ENCODE measurements at regions not wholly inside any gene's neighbourhood (a gene's known extent, or its start where the extent isn't known, plus 50 kb on each side); places are given as distances from the start of the nearest gene placed in this dataset.
A peak's percentile ranks its signal among the peaks of the same experiment; 100 is the strongest.

GRCh38 chr11:32312206-32312817, 123.0 kb downstream of the WT1 start:
- peak; percentile 47 for DNase-seq (ENCODE audit: low read depth)
- TF ChIP-seq, protein P1, sequence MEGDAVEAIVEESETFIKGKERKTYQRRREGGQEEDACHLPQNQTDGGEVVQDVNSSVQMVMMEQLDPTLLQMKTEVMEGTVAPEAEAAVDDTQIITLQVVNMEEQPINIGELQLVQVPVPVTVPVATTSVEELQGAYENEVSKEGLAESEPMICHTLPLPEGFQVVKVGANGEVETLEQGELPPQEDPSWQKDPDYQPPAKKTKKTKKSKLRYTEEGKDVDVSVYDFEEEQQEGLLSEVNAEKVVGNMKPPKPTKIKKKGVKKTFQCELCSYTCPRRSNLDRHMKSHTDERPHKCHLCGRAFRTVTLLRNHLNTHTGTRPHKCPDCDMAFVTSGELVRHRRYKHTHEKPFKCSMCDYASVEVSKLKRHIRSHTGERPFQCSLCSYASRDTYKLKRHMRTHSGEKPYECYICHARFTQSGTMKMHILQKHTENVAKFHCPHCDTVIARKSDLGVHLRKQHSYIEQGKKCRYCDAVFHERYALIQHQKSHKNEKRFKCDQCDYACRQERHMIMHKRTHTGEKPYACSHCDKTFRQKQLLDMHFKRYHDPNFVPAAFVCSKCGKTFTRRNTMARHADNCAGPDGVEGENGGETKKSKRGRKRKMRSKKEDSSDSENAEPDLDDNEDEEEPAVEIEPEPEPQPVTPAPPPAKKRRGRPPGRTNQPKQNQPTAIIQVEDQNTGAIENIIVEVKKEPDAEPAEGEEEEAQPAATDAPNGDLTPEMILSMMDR (conservative IDR thresholded peaks at IDR 0.05; ENCODE audit: low read depth, low read length), result no peak
- peak overlapping the region; percentile 1 for H3K4me3 ChIP-seq (ENCODE audit: low read depth, low read length)

GRCh38 chr11:32312865-32313403, 122.4 kb downstream of the WT1 start:
- TF ChIP-seq, protein P1 (conservative IDR thresholded peaks at IDR 0.05; ENCODE audit: low read depth, low read length), result peak; percentile 78
- H3K4me3 ChIP-seq (ENCODE audit: low read depth, low read length), result peak overlapping the region; percentile 1
- DNase-seq (ENCODE audit: low read depth), result peak; percentile 76

DNA sequence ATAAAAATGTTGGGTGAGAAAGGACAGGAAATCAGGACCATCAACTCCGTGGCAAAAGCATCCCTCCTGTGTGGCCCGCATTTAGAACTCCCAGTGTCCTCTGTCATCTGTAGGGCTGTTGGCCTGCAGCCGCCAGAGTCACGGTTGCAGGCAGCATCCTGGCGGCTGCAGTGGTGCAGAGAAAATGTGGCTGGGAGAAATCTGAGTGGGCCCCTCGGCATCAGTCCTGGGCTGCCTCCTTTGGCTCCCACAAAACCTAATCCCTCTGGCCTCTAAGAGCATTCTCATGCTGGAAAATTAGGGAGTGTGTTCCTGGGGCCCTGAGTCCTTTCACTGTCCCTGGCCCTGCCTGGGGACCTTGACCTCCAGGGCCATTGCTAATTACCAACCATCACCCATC, 121.9 kb downstream of the WT1 start:
- DNase-seq (ENCODE audit: low read depth), result no peak
- TF ChIP-seq, protein P1 (conservative IDR thresholded peaks at IDR 0.05; ENCODE audit: low read depth, low read length), result no peak

GRCh38 chr11:32315121-32315520, 120.2 kb downstream of the WT1 start:
- no peak overlapping the region for H3K4me3 ChIP-seq (ENCODE audit: low read depth, low read length)
- DNase-seq (ENCODE audit: low read depth), result no peak
- TF ChIP-seq, protein P1 (conservative IDR thresholded peaks at IDR 0.05; ENCODE audit: low read depth, low read length), result no peak

More for the DNA sequence above, 121.9 kb downstream of the WT1 start:
- H3K4me3 ChIP-seq (ENCODE audit: low read depth, low read length), result no peak overlapping the region

DNA sequence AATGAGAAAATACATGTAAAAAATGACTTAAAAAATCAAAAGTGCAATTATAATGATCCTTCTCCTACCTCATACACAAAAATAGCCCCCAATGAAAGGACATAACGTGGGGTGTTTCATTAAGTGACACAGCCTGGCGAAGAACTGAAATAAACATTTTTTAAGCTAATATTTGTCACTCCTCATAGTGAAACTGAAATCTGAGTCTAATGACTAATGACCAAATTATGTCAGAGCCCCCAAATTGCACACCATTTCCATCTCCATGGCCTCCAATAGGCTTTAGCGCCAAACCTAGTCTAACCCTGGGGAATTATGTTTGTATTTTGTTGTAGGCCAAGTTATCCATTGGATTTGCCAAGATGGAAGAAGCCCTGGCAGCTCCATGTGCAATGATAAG, 119.1 kb downstream of the WT1 start:
- H3K4me3 ChIP-seq (ENCODE audit: low read depth, low read length), result no peak overlapping the region
- TF ChIP-seq, protein P1 (conservative IDR thresholded peaks at IDR 0.05; ENCODE audit: low read depth, low read length), result no peak
- no peak for DNase-seq (ENCODE audit: low read depth)

GRCh38 chr11:32316858-32317642, 118.3 kb downstream of the WT1 start:
- peak; percentile 10 for DNase-seq (ENCODE audit: low read depth)
- H3K4me3 ChIP-seq (ENCODE audit: low read depth, low read length), result no peak overlapping the region
- TF ChIP-seq, protein P1 (conservative IDR thresholded peaks at IDR 0.05; ENCODE audit: low read depth, low read length), result no peak

All from choroid plexus epithelial cell (primary cell).